GM23338 (cell line): ENCODE measurements at regions not wholly inside any gene's neighbourhood (a gene's known extent, or its start where the extent isn't known, plus 50 kb on each side); places are given as distances from the start of the nearest gene placed in this dataset.

ENCODE experiments used
- ATAC-seq: fragments of 200-7000 bp; cut with Tn5 transposase; 3 replicates; pipeline ENCODE4 v1.9.1; 2020
- DNase-seq: peaks from one replicate; pipeline ENCODE4 v3.0.0-alpha.2; 2015; ENCODE audit warnings: low spot score
- H2AFZ ChIP-seq: fragments of 200-600 bp; sonication (generic); 2 replicates; pipeline ENCODE4 v1.8.0; 2016; ENCODE audit warnings: antibody characterized with exemption, mild to moderate bottlenecking, moderate library complexity
- H3F3A ChIP-seq: fragments of 200-600 bp; sonication (generic); replicated peaks from 2 replicates; pipeline ENCODE4 v1.8.0; 2017; ENCODE audit warnings: antibody characterized with exemption, mixed run types, low read depth
- H3K27ac ChIP-seq: fragments of 200-600 bp; sonication (generic); 2 replicates; pipeline ENCODE4 v1.6.1; 2016; ENCODE audit warnings: low read depth
- H3K27me3 ChIP-seq: fragments of 200-600 bp; sonication (generic); 2 replicates; pipeline ENCODE4 v1.8.0; 2016; ENCODE audit warnings: mild to moderate bottlenecking, mixed run types, moderate library complexity; ENCODE audit not compliant: insufficient read depth
- H3K36me3 ChIP-seq: fragments of 200-600 bp; sonication (generic); 2 replicates; pipeline ENCODE4 v1.8.0; 2016; ENCODE audit warnings: mild to moderate bottlenecking; ENCODE audit not compliant: insufficient read depth
- H3K4me1 ChIP-seq: fragments of 200-600 bp; sonication (generic); 2 replicates; pipeline ENCODE4 v1.8.0; 2016; ENCODE audit warnings: mild to moderate bottlenecking, moderate library complexity; ENCODE audit not compliant: insufficient read depth
- H3K4me2 ChIP-seq: fragments of 200-600 bp; sonication (generic); 2 replicates; pipeline ENCODE4 v1.7.1; 2017; ENCODE audit warnings: mixed run types
- H3K4me3 ChIP-seq: fragments of 200-600 bp; sonication (generic); 2 replicates; pipeline ENCODE4 v1.6.1; 2016; ENCODE audit warnings: mixed run types
- H3K79me2 ChIP-seq: fragments of 200-600 bp; sonication (generic); replicated peaks from 2 replicates; pipeline ENCODE4 v1.8.0; 2017; ENCODE audit warnings: mild to moderate bottlenecking; ENCODE audit not compliant: insufficient read depth
- H3K9me2 ChIP-seq: fragments of 200-600 bp; sonication (generic); 2 replicates; pipeline ENCODE4 v1.8.0; 2017; ENCODE audit not compliant: insufficient read depth
- H4K20me1 ChIP-seq: fragments of 200-600 bp; sonication (generic); replicated peaks from 2 replicates; pipeline ENCODE4 v1.8.0; 2017; ENCODE audit warnings: mild to moderate bottlenecking; ENCODE audit not compliant: insufficient read depth
- H3K27ac Mint-ChIP-seq: 2 replicates; pipeline ENCODE4 v1.8.0; 2020; ENCODE audit warnings: inconsistent platforms, mild to moderate bottlenecking, moderate library complexity, mixed read lengths
- H3K27me3 Mint-ChIP-seq: 3 replicates; pipeline ENCODE4 v1.8.0; 2022; ENCODE audit warnings: low read depth, mild to moderate bottlenecking, moderate library complexity, mixed read lengths, inconsistent platforms; ENCODE audit not compliant: insufficient read depth, poor library complexity
- H3K36me3 Mint-ChIP-seq: 3 replicates; pipeline ENCODE4 v1.8.0; 2021; ENCODE audit warnings: low read depth, mild to moderate bottlenecking, inconsistent platforms, moderate library complexity, mixed read lengths
- H3K4me1 Mint-ChIP-seq: 3 replicates; pipeline ENCODE4 v1.8.0; 2020; ENCODE audit warnings: mild to moderate bottlenecking, inconsistent platforms, mixed read lengths
- H3K4me3 Mint-ChIP-seq: 3 replicates; pipeline ENCODE4 v1.8.0; 2021; ENCODE audit warnings: moderate library complexity, mild to moderate bottlenecking, inconsistent platforms, mixed read lengths
- H3K9me3 Mint-ChIP-seq: 3 replicates; pipeline ENCODE4 v1.8.0; 2020; ENCODE audit warnings: moderate library complexity, mild to moderate bottlenecking, inconsistent platforms, mixed read lengths
- CREB1 ChIP-seq: fragments of 250-450 bp; sonication (Bioruptor Pico); IDR thresholded peaks from 2 replicates; pipeline ENCODE4 v1.5.0; 2020; ENCODE audit warnings: low read depth, mild to moderate bottlenecking, moderate library complexity
- EZH2 ChIP-seq: fragments of 200-600 bp; sonication (generic); IDR thresholded peaks from one replicate; pipeline ENCODE4 v1.8.0; 2017; ENCODE audit warnings: antibody characterized with exemption, mild to moderate bottlenecking, low read depth; ENCODE audit not compliant: unreplicated experiment
- EZH2phosphoT487 ChIP-seq: fragments of 200-600 bp; sonication (generic); IDR thresholded peaks from one replicate; pipeline ENCODE4 v1.8.1; 2018; ENCODE audit warnings: antibody characterized with exemption; ENCODE audit not compliant: unreplicated experiment
- JUNB ChIP-seq: IDR thresholded peaks from one replicate; pipeline ENCODE4 v1.6.1; 2016; ENCODE audit warnings: antibody characterized with exemption; ENCODE audit not compliant: unreplicated experiment
- NANOG ChIP-seq: IDR thresholded peaks from 2 replicates; pipeline ENCODE4 v1.6.1; 2016; ENCODE audit warnings: antibody characterized with exemption, borderline replicate concordance
- POLR2AphosphoS5 ChIP-seq: IDR thresholded peaks from 2 replicates; pipeline ENCODE4 v1.6.1; 2016; ENCODE audit warnings: antibody characterized with exemption, low read depth
- STAT1 ChIP-seq: IDR thresholded peaks from one replicate; pipeline ENCODE4 v1.6.1; 2016; ENCODE audit warnings: antibody characterized with exemption; ENCODE audit not compliant: unreplicated experiment
- ZNF114 ChIP-seq: fragments of 250-450 bp; sonication (Bioruptor Pico); IDR thresholded peaks from 2 replicates; pipeline ENCODE4 v1.5.0; 2020; ENCODE audit warnings: mild to moderate bottlenecking, moderate library complexity
- ZNF331 ChIP-seq: fragments of 250-450 bp; sonication (Bioruptor Pico); IDR thresholded peaks from 2 replicates; pipeline ENCODE4 v1.5.0; 2020; ENCODE audit warnings: low read depth, mild to moderate bottlenecking, moderate library complexity
- TF ChIP-seq, protein P1 (sequence below): IDR thresholded peaks from one replicate; pipeline ENCODE4 v1.6.1; 2018; ENCODE audit warnings: antibody characterized with exemption; ENCODE audit not compliant: unreplicated experiment
- TF ChIP-seq, protein P2 (sequence below): IDR thresholded peaks from 2 replicates; pipeline ENCODE4 v1.6.1; 2016; ENCODE audit warnings: antibody characterized with exemption
- TF ChIP-seq, protein P3 (sequence below), 2 experiments: fragments of 200-600 bp in 1 of 2; sonication (generic) in 1 of 2; conservative IDR thresholded peaks; 2 replicates each; pipeline versions ENCODE4 v1.5.1 to v1.6.1; 2016 to 2017; ENCODE audit warnings: antibody characterized with exemption in 2 of 2, low read depth in 2 of 2, mild to moderate bottlenecking in 2 of 2, moderate library complexity in 1 of 2
- TF ChIP-seq, protein P4 (sequence below): fragments of 250-450 bp; sonication (Bioruptor Pico); IDR thresholded peaks from 2 replicates; pipeline ENCODE4 v1.5.0; 2020; ENCODE audit warnings: mild to moderate bottlenecking, moderate library complexity

DNA sequence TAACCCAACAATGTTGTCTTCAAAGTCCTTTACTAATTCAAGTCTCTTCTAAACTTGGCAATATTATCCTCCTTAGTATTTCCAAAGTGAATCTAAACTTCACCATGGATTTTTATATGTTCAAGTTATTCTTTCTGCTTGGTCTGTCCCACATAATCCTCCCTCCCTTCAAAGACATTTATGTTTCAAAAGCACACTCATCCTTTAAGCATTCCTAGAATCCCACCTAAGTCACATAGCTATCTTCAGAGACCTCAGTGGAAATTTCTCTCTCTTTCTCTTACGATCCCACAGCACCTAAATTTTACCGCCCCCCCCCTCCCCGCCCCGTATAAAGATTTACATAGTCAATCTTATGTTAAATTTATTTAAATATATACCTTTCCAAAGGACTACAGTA lies 314.9 kb upstream of the GRIA3 start:
- no peak for DNase-seq
- H3K4me1 Mint-ChIP-seq, result peaks cover 7% of the 10 kb centered on the region
- H3K9me2 ChIP-seq, result no peaks in the 10 kb centered on the region
- H3K4me2 ChIP-seq, result no peak overlapping the region
- no peak overlapping the region for H3K27ac Mint-ChIP-seq
- TF ChIP-seq JUNB (no peak), EZH2phosphoT487 (no peak), POLR2AphosphoS5 (no peak), NANOG (no peak), CREB1 (CRISPR knock-in tag) (no peak), ZNF114 (no peak), STAT1 (no peak), ZNF331 (CRISPR knock-in tag) (no peak), EZH2 (no peak)
- TF ChIP-seq, protein P1, sequence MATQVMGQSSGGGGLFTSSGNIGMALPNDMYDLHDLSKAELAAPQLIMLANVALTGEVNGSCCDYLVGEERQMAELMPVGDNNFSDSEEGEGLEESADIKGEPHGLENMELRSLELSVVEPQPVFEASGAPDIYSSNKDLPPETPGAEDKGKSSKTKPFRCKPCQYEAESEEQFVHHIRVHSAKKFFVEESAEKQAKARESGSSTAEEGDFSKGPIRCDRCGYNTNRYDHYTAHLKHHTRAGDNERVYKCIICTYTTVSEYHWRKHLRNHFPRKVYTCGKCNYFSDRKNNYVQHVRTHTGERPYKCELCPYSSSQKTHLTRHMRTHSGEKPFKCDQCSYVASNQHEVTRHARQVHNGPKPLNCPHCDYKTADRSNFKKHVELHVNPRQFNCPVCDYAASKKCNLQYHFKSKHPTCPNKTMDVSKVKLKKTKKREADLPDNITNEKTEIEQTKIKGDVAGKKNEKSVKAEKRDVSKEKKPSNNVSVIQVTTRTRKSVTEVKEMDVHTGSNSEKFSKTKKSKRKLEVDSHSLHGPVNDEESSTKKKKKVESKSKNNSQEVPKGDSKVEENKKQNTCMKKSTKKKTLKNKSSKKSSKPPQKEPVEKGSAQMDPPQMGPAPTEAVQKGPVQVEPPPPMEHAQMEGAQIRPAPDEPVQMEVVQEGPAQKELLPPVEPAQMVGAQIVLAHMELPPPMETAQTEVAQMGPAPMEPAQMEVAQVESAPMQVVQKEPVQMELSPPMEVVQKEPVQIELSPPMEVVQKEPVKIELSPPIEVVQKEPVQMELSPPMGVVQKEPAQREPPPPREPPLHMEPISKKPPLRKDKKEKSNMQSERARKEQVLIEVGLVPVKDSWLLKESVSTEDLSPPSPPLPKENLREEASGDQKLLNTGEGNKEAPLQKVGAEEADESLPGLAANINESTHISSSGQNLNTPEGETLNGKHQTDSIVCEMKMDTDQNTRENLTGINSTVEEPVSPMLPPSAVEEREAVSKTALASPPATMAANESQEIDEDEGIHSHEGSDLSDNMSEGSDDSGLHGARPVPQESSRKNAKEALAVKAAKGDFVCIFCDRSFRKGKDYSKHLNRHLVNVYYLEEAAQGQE, result no peak
- TF ChIP-seq, protein P2, sequence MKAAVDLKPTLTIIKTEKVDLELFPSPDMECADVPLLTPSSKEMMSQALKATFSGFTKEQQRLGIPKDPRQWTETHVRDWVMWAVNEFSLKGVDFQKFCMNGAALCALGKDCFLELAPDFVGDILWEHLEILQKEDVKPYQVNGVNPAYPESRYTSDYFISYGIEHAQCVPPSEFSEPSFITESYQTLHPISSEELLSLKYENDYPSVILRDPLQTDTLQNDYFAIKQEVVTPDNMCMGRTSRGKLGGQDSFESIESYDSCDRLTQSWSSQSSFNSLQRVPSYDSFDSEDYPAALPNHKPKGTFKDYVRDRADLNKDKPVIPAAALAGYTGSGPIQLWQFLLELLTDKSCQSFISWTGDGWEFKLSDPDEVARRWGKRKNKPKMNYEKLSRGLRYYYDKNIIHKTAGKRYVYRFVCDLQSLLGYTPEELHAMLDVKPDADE, result no peak
- TF ChIP-seq, protein P3, sequence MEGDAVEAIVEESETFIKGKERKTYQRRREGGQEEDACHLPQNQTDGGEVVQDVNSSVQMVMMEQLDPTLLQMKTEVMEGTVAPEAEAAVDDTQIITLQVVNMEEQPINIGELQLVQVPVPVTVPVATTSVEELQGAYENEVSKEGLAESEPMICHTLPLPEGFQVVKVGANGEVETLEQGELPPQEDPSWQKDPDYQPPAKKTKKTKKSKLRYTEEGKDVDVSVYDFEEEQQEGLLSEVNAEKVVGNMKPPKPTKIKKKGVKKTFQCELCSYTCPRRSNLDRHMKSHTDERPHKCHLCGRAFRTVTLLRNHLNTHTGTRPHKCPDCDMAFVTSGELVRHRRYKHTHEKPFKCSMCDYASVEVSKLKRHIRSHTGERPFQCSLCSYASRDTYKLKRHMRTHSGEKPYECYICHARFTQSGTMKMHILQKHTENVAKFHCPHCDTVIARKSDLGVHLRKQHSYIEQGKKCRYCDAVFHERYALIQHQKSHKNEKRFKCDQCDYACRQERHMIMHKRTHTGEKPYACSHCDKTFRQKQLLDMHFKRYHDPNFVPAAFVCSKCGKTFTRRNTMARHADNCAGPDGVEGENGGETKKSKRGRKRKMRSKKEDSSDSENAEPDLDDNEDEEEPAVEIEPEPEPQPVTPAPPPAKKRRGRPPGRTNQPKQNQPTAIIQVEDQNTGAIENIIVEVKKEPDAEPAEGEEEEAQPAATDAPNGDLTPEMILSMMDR (conservative IDR thresholded peaks at IDR 0.05; ENCODE audit: low read depth in 2 of 2), result no peak
- TF ChIP-seq, protein P4, sequence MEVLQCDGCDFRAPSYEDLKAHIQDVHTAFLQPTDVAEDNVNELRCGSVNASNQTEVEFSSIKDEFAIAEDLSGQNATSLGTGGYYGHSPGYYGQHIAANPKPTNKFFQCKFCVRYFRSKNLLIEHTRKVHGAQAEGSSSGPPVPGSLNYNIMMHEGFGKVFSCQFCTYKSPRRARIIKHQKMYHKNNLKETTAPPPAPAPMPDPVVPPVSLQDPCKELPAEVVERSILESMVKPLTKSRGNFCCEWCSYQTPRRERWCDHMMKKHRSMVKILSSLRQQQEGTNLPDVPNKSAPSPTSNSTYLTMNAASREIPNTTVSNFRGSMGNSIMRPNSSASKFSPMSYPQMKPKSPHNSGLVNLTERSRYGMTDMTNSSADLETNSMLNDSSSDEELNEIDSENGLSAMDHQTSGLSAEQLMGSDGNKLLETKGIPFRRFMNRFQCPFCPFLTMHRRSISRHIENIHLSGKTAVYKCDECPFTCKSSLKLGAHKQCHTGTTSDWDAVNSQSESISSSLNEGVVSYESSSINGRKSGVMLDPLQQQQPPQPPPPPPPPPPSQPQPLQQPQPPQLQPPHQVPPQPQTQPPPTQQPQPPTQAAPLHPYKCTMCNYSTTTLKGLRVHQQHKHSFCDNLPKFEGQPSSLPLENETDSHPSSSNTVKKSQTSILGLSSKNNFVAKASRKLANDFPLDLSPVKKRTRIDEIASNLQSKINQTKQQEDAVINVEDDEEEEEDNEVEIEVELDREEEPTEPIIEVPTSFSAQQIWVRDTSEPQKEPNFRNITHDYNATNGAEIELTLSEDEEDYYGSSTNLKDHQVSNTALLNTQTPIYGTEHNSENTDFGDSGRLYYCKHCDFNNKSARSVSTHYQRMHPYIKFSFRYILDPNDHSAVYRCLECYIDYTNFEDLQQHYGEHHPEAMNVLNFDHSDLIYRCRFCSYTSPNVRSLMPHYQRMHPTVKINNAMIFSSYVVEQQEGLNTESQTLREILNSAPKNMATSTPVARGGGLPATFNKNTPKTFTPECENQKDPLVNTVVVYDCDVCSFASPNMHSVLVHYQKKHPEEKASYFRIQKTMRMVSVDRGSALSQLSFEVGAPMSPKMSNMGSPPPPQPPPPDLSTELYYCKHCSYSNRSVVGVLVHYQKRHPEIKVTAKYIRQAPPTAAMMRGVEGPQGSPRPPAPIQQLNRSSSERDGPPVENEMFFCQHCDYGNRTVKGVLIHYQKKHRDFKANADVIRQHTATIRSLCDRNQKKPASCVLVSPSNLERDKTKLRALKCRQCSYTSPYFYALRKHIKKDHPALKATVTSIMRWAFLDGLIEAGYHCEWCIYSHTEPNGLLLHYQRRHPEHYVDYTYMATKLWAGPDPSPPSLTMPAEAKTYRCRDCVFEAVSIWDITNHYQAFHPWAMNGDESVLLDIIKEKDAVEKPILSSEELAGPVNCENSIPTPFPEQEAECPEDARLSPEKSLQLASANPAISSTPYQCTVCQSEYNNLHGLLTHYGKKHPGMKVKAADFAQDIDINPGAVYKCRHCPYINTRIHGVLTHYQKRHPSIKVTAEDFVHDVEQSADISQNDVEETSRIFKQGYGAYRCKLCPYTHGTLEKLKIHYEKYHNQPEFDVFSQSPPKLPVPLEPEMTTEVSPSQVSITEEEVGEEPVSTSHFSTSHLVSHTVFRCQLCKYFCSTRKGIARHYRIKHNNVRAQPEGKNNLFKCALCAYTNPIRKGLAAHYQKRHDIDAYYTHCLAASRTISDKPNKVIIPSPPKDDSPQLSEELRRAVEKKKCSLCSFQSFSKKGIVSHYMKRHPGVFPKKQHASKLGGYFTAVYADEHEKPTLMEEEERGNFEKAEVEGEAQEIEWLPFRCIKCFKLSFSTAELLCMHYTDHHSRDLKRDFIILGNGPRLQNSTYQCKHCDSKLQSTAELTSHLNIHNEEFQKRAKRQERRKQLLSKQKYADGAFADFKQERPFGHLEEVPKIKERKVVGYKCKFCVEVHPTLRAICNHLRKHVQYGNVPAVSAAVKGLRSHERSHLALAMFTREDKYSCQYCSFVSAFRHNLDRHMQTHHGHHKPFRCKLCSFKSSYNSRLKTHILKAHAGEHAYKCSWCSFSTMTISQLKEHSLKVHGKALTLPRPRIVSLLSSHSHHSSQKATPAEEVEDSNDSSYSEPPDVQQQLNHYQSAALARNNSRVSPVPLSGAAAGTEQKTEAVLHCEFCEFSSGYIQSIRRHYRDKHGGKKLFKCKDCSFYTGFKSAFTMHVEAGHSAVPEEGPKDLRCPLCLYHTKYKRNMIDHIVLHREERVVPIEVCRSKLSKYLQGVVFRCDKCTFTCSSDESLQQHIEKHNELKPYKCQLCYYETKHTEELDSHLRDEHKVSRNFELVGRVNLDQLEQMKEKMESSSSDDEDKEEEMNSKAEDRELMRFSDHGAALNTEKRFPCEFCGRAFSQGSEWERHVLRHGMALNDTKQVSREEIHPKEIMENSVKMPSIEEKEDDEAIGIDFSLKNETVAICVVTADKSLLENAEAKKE (CRISPR knock-in tag), result no peak
- no peak for ATAC-seq
- no peak overlapping the region for H2AFZ ChIP-seq
- H3K27me3 ChIP-seq, result no peaks in the 10 kb centered on the region
- H3K36me3 ChIP-seq, result no peaks in the 10 kb centered on the region
- H3K4me3 Mint-ChIP-seq, result no peak overlapping the region
- no peaks in the 10 kb centered on the region for H3K4me1 ChIP-seq
- H3F3A ChIP-seq, result no peaks in the 10 kb centered on the region
- no peak overlapping the region for H3K4me3 ChIP-seq
- no peaks in the 10 kb centered on the region for H3K27me3 Mint-ChIP-seq
- no peaks in the 10 kb centered on the region for H3K36me3 Mint-ChIP-seq
- no peaks in the 10 kb centered on the region for H3K79me2 ChIP-seq
- no peaks in the 10 kb centered on the region for H4K20me1 ChIP-seq
- H3K9me3 Mint-ChIP-seq, result no peaks in the 10 kb centered on the region
- H3K27ac ChIP-seq, result no peak overlapping the region
